Stimulated activated CD8-positive, alpha-beta memory T cell treated with anti-CD3 and anti-CD28 coated beads, Interleukin-4, amount 100 ng/mL, for 1 hour (primary cell): ENCODE measurements at regions not wholly inside any gene's neighbourhood (a gene's known extent, or its start where the extent isn't known, plus 50 kb on each side); places are given as distances from the start of the nearest gene placed in this dataset.
"Not testable (repeated sequence)": the region's sequence is repeated elsewhere in the genome, so short reads cannot be mapped to it uniquely, and the experiment has no call there.

Experiments
- DNase-seq, 2 donors: peaks; one replicate each; pipeline ENCODE4 v3.0.0-alpha.2; 2020; ENCODE audit warnings: low read depth in 2 of 2, low spot score in 1 of 2

DNA sequence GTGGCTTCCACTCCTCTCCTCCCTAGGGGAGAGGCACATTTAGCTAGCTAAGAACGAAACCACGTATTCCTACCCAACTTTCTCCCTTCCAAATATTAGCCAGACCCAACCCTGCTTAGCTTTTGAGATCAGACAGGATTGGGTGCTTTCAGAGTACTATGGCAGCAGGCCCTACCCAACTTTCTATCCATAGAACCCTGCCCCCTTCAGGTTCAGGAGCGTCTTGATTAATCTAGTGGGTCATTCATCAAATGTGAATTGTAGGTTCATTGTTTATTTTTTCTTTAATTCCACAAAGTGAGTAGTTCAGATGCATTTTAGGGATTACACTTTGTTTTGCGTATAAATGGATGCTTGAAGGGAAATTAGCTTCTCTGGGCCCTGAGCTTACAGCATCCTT, 188.3 kb downstream of the MIB1 start:
- no peak for DNase-seq

DNA sequence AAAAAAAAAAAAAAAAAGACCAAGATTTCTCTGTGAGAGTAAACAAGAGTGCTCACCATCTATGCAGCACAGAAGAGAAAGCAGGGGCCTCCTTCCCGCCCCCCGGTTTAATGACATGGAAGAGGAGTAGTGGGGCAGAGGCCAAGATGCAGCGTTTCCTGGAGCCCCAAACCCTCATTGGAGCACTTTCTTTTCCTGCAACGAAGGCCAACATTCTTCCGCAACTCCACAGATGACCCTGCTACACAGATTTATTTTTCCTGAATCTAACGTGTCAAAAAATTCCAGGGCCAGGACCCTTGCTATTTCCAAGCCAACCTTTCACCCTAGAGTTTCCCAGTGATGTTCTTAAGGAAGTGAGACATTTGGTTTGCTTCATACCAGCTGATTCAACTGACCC, 189.6 kb downstream of the MIB1 start:
- DNase-seq: no peak

DNA sequence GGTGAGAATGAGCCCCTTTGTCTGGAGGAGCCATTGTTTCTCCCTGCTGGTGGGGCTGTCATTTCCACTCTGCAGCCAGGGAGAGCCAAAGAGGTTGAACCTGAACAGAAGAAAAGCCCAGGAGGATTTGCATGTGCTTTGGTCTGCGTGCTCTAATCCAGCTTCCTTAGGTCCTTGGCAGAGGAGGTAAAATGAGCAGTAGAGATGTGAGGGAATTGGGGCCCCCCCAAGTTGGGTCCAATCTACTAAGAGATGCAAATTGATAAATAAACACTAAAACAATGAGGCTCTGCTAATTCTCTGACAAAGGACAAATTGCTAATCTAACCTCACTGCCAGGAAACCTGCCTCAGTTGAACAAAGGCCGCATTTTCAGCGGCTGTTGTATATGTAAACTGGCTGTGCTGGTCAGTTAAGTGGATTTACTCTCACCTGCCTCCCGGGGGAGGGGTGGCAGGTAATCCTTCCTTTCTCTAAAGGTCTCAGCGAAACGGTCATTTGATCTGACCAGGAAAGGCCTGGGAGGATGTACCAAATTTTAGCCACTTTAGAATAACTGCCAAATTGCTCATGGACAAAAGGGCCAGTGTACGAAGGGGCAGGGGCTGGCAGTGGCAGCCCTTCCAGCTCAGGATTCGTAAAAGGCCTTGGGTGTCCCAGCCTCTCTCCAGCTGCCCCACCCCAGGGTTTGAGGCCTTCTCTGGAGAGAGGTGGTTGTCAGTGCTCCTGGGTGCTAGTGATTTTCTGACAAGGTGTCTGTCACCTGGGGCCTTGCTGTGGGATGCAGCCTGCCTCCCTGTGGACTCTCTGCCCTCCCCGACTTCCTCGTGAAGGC, 193.6 kb downstream of the MIB1 start:
- no peak for DNase-seq

DNA sequence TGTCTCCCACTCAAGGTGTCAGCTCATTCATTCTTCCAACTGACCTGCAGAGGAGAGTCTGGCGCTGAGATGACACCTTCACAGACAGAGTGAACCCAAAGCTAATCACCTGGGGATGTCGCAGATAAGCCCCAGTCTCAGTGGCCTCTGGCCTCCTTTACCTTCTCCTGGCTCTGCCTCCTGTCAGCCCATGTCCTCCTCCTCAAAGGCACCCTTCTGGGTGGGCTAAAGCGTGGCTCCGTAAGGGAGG, 194.1 kb downstream of the MIB1 start:
- DNase-seq: no peak

DNA sequence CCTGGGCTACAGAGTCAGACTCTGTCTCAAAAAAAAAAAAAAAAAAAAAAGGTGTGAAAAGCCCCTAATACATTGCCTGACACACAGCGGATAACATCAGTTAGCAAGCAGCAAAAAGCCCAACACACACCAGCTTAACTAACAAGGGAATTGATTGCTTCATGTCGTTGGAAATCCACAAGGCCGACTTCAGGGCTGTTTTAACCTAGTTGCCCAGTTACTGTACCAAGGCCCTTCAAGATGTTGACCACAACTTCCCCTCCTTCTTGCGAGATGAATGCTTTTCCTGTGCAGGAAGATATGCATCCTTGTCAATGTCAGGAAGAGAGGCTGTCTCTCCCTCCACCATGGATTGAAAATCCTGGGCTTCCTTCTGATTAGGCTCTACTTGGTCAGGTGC, 202.9 kb downstream of the MIB1 start:
- DNase-seq: no peak

DNA sequence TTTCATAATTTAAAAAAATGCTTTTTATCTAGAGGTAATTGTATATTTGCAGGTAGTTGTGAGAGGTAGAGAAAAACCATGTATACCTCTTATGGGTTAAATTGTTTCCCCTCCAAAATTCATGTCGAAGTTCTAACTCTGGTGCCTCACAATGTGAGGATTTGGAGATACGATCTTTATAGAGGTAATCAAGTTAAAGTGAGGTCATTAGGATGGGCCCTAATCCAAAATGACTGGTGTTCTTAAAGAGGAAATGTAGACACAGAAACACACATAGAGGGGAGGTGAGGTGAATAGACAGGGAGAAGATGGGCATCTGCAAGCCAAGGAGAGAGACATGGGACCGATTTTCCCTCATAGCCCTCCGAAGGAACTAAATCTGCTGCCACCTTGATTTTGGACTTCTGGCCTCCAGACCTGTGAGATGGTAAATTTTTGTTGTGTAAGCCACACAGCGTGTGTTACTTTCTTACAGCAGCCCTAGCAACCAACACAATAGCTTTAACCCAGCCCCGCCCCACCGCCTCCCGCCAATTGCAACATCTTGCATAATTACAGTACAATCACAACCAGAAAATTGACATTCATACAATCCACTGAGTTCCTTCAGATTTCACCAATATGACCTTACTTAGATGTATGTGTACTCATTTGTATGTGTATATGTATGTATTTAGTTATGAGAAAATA, 208.9 kb downstream of the MIB1 start:
- DNase-seq: no peak

DNA sequence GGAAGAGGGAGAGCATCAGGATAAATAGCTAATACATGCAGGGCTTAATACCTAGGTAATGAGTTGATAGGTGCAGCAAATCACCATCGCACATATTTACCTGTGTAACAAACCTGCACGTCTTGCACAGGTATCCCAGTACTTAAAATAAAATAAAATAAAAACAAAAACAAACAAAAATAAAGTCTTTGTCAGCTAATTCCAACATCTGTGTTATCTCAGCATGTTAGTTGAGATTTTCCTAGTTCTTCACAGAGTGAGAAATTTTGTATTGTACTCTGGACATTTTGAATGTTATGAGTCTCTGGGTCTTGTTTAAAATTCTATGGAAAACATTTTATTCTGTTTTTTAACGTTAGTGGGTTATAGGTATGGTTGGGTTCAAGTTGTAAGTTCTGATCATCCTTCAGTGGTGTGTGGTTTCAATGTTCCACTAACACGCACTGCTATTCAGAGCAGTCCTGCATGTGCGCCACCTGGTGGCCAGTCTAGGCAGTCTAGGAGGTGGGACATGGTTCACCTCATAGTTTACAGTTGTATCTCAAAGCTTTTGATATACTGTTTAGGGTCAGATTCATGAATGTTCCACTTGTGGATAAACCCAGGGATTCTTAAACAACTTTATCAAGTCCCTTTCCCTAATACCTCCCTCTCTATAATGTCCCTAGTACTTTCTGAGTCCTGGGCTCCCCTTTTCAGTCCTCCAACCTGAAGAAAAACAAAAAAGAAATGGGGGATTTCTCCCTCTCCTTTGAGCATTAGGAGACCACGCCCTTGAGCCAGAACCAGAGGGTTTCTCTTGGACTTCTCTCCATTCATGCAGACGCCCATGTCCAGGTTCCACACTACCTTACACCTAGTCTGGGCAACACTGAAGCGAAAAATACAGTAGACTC, 213.4 kb upstream of the GATA6 start:
- peak; percentile 62 to 69 for DNase-seq

DNA sequence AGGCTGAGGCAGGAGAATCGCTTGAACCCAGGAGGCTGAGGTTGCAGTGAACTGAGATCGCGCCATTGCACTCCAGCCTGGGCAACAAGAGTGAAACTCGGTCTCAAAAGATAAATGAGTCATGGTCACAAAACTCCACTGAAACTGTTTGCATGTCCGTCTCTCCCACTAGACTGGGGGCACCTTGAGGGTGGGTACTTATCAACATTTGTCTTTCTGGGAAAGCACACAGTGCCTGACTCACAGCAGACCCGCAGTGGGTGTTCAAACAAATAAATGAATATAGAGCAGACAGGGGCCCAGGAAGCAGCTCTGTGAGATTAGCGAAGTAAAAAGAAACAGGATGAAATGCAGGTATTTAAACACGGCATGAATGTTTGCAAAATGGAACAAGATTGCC, 211.1 kb upstream of the GATA6 start:
- DNase-seq: no peak

DNA sequence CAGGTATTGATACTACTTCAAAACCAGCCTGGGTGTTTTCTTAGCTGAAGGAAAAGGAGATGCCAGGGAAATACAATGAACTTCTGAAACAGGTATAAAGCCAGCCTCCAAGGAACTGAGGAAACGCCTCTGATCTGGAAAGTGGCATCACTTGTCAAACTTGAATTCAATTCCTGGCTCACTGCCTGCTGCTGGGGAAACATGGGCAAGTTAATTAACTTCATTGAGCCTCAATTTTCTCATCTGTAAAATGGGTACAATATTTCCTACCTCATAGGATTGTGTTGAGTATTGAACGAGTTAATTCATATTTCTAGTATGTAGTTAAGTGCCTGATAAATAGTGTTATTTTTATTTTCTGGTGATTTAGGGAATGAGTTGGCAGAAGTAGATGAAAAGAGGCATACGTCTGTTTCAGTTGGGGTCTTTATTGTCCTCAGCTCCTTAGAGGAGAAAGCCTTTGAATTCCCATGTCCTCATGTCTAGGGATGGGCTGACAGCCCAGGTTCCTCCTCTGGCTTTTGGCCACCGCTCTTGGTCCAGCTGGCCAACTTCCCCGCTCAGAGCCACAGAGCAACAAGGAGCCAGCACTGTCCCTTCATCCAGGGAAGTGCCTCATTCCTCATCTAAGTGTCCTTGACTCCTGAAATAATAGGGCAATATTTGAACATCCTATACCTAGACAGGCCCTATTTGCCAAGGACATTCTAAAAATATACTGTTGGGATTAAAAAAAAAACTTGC, 210.5 kb upstream of the GATA6 start:
- DNase-seq: no peak

DNA sequence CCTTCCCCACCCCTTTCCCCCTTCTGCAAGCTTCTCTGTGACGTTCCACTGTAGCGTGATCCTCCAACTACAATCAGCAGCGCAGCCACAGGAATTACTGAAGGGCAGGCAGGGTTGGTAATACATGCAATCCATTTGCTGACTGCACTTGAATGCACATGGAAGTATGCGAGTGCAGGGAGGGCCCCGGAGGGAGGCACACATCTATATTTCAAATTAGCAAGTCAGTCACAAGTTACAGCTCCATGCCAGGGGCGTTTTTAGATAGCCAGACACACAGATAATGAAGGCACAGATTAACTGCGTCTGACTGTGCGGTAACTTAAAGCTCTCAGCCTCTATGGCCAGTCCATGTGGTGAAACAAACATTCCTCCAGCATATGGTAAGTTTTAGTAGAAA, 209.2 kb upstream of the GATA6 start:
- DNase-seq: no peak

DNA sequence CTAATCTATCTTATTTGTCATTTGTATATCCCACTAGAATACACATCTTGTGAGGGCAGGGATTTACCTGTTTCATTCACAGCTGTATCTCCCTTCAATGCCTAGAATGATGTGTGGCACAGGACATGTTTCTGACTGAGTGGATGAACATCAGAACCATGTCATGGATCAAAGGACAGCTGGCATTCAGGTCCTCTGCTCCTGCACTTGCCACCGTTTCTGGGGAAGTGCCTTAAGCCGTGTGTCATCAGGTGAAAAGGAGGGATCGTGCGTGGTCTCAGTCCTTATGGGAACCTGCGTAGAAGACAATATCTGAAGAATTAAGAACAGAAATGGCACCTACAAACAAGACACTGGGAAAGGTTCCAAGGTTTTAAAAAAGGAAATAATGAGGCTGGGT, 206.1 kb upstream of the GATA6 start:
- no peak for DNase-seq

DNA sequence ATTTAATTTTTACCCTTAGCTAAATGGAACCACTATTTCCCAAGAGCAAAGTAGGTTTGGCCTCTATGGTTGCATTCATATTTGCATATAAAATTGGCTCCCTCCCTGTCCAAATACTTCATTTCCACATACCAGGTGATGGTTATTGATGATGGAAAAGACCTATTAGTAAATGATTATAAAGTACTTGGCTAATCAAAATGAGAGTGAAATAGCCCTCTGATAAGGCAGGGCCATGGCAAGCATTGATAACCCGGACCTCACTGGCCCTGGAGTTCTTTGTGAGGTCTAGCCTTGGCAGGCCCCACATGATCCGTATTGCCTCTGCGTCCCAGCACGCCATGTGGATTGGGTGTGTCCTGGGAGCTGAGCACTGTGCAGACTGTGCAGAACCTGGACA, 201.1 kb upstream of the GATA6 start:
- no peak for DNase-seq

DNA sequence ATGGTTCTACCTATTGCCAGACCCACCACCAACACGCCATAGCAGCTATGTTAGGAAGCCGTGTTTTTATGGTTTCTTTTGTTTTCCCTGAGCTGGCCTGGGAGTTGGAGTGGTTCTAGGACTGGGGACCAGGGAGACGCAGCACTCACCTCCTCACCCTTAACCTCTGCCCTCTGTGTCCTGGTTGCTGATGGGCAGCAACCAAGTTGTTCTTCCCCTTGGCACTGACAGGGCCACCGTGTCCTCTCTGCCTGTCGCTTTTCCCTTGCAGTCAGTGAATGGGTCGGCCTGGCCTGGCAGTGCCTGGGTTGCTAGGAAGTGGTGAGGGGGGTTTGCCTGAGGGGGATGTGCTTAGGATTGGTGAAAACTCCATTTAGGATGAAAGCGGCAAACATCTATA, 197.1 kb upstream of the GATA6 start:
- no peak for DNase-seq

DNA sequence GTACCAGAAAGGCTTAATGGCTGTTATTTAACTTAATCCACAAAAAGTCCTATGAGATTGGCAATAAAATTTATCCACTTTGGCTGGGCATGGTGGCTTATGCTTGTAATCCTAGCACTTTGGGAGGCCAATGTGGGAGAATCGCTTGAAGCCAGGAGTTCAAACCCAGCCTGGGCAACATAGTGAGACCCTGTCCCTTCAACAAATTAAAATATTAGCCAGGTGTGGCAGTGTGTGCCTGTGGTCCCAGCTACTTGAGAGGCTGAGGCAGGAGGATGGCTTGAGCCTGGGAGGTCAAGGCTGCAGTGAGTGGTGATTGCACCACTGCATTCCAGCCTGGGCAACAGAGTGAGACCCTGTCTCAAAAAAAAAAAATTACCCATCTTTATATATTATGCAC, 193.4 kb upstream of the GATA6 start:
- not testable (repeated sequence) for DNase-seq

DNA sequence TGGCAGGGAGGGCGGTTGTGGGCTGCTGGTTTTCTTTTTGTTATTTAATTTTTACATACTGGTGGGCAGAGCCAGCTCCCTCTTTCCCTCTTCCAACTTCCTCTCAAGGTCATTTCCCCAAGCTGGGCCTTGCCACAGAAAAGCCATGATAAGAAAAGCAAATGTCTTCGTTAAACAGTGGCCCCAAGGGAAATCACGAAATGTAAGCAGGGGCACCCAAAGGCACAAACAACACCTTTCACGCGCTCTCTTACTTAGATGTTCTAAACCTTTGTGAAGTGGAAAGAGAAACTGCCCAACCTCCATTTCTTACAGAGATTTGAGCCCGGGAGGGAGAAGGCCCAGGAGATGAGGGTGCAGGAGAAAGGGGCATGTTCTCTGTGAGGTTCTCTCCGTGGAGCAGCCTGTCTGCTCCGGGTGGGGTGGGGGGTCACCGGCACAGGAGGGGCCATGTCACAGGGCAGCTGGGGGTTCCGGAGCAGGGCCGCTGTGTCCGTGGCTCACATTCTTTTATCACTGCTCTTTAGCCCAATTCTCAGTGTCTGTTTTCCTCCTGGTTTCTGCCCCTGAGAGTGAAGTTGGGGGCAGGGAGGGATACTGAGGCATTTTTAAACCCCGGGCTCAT, 190.7 kb upstream of the GATA6 start:
- no peak for DNase-seq

DNA sequence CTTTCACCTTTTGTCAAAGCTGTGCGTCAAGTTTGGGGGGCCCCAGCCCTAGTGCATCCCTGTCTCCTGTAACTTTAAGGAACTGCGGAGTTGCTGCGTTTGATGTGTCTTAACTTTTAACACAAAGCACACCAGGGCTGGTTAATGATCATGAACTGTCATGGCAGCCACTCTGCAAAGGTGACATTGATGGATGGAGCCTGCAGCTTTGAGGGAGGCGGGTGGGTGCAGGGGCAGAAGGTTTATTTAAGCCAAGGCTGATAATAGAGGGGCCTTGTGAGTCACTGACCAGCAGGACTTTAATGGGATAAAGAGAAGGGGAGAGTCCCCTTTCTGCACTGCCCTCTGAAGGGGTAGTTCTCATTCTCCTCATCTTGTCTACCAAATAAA, 190.2 kb upstream of the GATA6 start:
- no peak for DNase-seq

DNA sequence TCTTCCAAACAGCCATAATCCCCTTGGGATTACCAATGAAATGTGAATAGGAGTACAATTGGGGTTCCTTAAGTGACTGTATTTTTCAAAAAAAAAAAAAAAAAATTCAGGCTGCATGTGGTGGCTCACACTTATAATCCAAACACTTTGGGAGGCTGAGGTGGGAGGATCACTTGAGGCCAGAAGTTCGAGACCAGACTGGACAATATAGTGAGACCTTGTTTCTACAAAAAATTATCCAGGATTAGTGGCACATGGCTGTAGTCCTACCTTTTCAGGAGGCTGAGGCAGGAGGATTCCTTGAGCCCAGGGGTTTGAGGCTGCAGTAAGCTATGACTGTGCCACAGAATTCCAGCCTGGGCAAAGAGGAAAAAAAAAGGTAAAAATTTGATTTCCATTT, 189.6 kb upstream of the GATA6 start:
- DNase-seq: no peak

DNA sequence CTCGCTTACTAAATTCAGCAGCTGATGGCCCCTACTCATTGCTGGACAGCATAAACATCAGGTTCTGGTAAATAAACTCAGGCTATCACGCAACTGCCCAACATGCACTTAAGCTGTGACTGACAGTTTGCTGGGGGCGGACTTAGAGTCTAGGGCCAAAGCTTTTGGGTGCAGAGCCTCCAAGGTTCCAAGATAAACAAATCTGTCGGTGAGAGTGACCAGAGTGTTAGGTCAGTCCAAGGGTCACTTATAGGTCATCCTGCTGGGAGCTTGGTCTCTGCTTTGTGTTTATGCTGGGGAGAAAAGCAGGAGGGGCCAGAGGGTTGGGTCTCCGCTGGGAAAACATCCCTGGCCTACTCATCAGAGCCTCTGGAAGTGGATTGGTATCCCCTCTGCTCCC, 188.6 kb upstream of the GATA6 start:
- no peak for DNase-seq

DNA sequence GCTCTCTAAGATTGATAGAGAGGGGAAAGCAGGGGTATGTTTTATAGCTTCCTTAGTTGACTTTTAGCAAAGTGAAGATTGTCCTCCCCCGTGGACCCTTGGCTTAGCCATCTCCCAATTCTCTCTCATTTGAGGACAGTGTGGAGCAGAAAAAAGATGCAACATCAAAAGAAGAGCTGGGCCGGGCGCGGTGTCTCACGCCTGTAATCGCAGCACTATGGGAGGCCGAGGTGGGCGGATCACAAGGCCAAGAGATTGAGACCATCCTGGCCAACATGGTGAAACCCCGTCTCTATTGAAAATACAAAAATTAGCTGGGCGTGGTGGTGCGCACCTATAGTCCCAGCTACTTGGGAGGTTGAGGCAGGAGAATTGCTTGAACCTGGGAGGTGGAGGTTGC, 187.9 kb upstream of the GATA6 start:
- not testable (repeated sequence) for DNase-seq

DNA sequence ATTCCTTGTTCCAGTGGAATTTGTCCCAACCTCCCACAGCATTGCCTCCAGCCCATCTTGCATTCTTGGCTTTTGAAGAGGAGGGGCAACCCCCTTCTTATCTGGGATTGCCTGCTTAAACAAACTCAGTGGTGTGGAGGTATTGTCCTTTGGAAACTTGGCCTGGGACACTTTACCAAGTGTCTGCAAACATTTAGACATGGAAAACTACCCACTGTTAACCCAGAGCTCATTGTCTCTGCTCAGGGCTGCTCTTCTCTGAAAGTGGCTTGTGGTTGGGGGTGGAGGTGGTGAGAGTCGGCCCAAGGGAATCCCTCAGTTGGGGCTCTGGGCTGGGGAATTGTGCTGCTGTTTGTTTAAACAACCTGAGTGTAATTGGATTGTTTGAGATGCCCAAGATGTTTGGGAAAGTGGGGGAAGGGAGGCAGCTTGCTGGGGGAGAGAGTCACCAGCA, 178.3 kb upstream of the GATA6 start:
- no peak for DNase-seq

DNA sequence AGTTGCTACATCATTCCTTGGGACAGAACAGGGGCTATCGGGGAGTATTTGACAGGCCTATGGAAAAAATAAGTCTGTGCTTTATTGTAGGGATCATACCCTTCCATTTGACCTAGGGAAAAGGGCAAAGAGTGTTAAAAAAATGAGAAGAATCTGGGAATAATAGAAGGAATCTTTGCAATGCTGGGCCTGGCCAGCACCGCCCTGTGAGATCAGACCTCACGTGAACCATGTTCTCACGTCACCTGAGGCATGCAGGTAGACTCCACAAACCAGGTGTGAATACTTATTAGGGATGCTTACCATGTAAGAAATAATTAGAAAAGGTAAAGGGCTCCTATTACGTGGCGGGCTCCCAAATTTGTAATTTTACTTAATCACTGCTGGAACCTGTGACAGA, 177.5 kb upstream of the GATA6 start:
- no peak for DNase-seq
